Stimulated activated CD8-positive, alpha-beta memory T cell treated with anti-CD3 and anti-CD28 coated beads, Interleukin-7, amount 100 ng/mL, for 1 hour (primary cell): ENCODE measurements at regions not wholly inside any gene's neighbourhood (a gene's known extent, or its start where the extent isn't known, plus 50 kb on each side); places are given as distances from the start of the nearest gene placed in this dataset.

Experiments used
- DNase-seq, 2 donors: peaks; one replicate each; pipeline ENCODE4 v3.0.0-alpha.2; 2020; ENCODE audit warnings: low read depth in 2 of 2

DNA sequence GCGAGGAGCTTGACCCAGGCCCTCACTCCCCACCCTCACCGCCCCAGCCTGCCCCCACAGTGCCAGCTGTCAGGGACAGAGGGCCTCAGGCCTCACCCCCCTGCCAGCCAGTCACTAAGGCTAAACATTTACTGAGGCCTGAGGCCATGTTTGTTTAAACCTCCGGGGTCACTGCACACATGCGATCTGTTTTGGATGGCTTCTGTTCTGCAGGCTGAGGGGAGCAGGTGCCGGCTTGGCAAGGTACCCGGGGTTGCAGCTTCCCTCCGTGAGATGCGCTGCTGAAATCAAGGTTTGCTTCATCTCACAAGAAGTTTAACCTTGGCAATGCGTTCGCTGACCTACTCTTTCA lies 103.3 kb upstream of the BOD1 start:
- no peak for DNase-seq

DNA sequence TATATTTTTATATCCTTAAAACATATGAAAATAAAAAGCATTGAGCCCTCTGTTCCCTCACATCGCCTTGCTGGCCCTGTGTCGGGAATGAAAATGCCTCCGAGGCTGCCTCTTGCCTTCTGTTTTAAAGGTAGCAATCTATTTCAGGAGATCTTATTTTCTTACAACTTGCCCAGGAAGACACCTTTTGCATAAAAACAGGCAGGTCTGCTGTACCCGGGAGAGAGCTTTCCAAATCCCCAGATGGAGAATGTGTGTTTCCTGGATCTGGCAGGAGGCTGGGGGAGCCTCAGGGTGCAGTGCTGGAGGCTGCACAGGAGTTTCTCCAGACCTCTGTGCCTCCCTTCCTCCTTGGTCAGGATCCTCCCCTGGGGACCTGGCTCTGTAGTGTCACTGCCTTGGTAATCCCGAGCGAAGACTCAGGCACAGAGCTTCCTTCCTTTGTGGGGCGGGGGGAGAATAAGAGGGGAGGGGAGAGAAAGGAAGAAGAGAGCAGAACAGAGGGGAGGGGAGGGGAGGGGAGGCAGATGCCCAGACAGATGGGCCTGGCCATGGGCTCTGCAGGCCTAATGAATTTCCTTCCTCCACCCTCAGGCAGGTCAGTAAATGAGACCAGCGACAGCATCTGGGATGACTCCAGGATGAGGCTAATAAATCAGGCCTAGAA lies 104.0 kb upstream of the BOD1 start:
- DNase-seq, result no peak

DNA sequence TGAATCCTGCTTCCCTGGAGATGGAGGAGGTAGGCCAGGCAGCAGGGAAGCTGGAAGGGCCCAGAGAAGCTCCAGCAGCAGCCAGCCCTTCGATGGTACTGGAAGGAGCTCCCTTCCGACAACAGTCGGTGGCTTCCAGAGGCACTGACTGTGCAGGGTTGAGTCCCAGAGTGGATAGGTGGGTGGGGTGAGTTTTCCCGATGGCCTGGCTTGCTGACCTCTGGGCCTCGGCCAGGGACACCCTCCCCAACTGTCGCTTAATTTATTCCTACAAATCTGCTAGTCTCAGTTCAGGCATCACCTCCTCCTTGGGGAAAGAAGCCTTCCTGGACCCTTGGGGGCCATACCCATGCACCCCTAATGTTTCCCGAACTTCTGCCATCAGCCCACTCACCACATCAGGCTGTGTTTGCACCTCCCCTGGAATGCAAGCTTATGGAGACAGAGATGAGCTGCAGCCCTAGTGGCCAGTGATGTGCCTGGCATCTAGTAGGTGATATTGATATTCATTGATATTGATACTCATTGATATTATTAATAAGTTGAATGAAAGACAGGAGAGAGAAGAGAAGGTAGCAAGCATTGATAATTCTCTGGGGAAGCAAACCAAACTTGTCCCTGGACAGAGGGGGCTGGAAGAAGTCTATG lies 104.6 kb upstream of the BOD1 start:
- no peak for DNase-seq

DNA sequence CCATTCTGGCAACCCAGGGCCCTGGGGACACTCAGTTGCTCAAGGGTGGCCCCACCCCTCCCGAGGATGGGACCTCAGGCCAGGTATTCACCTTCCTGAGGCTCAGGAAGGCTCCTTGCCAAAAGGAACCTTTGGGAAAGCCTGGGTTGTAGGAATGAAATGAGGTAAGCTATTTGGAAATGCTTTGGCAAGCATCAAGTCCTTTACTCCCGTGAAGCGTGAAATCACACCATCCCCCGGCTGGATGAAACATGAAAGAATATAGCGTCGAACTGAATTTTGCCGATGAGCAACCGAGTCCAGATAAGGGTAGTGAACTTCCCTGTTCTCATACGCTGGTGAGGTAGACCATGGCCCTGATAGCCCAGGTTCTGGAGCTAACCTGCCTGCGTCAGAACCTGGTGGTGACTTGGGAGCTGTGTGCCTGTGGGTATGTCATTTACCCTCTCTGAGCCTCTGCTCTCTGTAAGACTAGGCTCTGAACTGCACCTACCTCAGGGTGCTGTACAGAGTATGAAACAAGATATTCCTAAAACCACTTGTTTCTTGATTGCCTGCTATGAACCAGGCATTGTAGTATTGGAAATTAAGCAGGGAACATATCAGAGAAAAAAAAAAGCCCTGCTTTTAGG lies 105.3 kb upstream of the BOD1 start:
- DNase-seq, result no peak

DNA sequence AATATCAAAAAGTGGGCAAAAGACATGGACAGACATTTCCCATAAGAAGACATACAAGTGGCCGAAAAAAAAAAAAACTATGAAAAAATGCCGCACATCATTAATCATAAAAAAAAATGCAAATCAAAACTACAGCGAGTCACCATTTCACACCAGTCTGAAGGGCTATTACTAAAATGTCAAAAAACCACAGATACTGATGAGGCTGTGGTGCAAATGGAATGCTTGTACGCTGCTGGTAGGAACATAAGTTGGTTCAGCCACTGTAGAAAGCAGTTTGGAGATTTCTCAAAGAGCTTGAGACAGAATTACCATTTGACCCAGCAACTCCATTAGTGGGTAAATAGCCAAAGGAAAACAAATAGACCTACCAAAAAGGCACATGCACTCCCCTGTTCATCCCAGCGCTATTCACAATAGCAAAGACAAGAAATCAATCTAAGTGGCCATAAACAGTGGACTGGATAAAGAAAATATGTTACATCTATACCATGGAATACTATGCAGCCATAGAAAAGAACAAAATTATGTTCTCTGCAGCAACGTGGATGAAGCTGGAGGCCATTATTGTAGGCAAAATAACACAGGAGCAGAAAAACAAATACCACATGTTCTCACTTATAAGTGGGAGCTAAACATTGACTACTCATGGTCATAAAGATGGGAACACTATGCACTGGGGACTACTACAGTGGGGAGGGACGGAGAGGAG lies 110.6 kb upstream of the BOD1 start:
- DNase-seq, result no peak

DNA sequence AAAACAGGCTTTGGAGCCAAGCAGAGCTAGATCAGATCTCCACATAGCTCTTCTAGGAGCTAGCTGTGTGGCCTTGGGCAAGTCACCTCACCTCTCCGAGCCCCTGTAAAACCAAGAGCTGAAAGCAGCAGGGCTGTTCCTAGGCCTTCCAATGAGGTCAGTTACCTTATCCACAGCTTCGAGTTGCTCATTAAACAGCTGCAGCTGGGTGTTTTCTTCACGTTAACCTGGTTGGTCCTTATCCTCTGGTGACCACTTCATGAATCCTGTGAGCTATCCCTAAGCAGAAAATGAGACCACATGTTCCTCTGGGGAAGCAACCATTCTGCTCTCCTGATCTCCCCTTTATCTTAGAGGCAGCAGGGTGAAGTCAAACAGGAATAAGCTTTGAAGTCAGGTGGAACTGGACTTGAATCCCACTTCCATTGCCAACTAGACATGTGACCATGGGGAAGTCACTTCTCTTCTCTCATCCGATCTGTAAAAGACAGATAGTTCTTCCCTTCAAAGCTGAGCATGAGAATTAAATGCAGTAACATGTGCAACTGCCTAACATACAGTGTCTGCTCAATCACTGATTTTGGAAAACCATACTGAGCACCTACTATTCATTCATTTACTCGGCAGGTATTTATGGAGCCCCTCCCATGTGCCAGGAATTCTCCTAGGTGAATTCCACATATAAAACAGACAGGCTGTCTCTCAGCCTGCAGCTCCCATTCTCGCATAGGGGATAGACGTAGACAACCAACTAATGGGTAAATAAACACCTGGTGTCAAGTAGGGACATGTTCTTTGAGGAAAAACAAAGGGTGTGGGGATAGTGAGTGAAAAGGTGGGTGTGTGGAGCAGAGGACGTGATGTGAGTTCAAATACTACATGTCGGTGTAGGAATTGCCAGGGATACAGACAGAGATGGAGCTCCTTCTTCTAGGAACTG lies 111.7 kb upstream of the BOD1 start:
- DNase-seq, result no peak

DNA sequence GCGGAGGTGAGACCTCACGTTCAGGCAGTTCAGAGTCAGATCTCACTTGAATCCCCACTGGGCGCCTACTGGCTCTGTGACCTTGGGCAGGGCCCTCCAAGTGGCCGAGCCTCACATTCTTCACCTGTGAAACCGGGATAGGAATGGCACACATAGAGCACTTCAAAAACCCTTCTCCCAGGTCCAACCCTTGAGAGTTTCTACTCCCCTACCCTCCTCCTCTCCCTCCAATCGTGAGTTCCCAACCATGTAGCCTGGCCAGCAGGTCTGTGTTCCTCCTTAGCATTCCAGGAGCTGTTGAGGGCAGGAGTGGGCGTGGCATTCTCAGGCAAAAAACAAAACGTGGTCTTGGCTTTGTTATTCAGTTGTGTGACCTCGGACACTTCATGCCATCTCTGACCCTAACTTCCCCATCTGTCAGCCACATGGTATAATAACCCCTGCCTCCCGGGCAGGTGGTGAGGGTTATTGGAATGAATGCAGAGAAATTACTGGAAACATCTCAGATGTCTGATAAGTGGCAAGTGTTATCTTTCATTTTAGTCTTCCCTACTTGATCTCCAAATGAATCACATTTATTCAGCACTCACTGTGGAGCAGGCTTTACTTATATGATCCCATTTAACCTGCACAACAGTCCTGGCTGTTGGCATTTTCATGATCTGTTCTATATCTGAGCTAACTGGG lies 112.8 kb upstream of the BOD1 start:
- no peak for DNase-seq

DNA sequence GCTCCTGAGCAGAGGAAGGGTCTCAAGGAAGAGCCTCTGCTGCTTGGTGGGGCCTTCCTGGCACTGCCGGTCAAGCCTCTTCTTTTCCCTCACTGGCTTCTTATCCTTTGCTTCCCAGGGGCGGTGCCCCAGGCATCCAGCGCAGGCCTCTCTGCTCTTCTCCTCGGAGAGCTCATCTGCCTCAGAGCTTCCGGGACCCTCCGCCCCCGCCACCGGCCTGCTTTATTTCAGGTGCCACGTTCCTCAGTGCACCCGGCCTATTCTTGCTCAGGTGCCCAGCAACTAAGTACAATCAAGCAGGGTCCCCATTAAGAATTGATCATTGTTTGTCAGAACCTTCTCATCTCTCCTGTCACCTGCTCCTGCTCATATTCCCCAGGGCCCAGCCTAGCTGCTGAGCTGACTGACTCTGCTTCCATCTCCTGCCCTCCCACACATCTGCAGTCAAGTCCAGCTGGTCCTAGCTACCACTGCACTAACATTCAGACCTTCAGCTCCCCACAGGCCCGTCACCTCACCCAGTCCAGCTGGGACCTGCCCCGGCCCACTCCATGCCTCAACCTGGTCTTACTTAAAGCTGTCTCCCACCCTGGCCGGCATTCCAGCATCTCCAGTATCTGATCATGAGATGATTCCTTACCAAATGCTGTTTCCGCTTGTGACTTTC lies 114.3 kb upstream of the BOD1 start:
- no peak for DNase-seq

DNA sequence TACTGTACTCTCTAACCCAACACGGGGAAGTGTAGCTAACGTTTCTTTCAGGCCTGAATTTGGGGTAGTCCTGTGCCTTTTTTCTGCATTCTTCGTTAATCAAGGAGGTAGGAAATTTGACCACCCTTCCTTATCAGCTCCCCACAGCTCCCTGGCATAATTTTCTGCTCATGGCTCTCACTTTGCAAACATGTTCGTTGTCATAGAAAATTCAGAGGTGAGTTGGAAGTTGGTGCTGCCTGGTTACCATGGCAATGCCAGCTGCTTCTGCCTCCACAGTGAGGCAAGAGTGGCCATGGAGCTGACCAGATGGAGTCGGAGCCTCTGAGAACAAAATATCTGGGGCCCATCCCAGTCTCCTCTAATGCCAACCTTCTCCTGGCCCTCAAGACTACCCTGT lies 116.6 kb upstream of the BOD1 start:
- DNase-seq, result no peak

DNA sequence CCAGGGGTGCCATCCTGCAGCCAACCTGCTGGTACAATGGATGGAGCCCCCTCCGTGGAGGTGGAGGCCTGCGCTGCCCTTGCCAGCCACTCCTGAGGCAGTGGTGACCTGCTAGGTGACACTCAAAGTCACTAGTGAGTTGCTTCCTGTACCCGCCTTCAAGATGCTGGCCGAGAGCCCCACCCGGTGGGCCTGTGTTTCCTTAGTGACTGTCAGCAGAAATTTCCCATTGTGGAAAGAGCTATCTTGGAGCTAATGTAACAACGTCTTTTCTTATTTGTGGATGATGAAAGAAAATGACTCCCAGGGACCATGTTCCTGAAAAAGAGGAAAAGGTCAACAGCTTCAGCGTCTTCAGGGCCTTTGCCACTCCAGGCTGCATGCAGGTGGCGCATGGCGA lies 117.0 kb upstream of the BOD1 start:
- no peak for DNase-seq

DNA sequence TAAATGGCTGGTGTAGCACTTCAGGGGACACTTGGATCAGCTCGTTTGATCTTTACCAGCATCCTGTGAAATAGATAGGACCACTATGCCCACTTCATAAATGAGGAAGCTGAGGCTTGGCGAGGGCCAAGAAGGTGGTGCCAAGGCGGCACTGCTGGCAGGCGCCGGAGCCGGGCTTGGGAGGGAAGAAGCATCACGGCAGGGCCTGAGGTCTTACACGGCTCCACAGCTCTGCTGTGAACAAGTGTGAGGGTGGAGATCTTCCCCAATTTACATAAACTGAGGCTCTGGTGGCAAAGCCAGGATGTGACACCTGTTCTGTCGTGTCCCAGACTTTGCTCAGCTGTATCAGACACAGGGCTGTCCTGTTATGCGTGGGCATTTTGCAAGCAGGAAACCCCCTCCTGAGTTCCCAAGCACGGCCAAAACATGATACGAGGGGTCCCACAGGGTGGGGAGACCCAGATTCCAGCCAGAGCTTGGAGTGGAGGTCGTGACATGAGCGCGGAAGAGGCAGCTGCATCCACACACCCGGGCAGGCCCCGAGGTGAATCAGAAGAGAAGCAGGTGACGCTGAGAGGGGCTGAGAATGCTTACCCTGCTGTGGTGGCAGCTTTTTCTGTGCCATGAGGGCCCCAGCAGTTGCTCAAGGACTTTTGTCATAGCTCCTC lies 117.5 kb upstream of the BOD1 start:
- no peak for DNase-seq

DNA sequence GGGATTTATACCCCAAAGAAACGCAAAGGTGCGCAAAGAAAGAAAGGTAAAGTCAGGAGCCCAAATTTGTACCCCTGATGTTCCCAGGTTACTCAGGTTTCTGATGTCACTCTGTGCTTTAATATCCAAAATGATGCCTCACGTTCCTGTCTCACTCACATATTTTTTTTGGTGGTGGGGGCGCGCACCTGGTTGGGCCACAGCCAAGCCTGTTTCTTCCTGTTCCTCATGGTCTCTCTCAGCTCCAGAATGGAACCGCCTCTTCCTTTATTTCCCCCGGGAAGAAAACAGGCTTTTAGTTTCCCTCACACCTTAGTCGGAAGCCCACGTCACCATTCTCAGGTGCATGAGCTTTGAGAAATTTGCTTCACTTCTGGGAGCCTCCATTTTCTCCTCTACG lies 118.3 kb upstream of the BOD1 start:
- no peak for DNase-seq

DNA sequence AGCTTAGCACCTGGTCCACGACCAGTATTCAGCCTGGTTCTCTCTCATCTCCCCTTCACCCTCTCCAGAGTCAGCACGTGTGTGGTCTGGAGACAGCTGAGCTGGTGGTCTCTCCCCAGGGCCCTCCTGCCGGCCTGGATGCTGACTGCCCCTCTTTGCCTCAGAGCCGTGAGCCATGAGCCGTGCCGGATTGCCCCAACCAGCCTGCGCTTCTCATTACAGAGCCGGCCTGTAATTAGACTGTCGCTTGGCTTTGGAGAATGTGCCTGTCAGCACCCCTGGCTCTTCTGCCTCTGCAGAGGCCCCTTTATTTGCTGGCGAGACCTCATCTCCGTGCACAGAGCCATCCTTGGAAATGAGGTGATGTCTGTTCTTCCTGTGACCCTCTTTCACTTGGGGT lies 118.7 kb upstream of the BOD1 start:
- no peak for DNase-seq

DNA sequence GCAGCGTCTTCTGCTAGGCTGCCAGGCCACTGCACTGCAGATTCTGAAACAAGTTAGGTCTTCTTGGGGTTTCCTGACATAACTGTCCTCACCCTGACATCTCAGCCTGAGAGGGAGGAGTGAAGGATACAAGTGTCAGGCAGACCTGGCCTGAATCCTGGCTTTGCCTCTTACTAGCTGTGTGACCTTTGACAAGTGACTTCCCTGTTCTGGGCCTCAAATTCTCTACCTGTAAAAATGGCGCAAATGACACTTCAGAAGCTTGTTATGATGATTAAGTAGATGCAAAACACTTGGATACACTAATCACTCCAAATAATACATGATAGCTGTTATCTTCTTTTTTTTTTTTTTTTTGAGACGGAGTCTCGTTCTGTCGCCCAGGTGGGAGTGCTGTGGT lies 119.2 kb upstream of the BOD1 start:
- DNase-seq, result no peak

DNA sequence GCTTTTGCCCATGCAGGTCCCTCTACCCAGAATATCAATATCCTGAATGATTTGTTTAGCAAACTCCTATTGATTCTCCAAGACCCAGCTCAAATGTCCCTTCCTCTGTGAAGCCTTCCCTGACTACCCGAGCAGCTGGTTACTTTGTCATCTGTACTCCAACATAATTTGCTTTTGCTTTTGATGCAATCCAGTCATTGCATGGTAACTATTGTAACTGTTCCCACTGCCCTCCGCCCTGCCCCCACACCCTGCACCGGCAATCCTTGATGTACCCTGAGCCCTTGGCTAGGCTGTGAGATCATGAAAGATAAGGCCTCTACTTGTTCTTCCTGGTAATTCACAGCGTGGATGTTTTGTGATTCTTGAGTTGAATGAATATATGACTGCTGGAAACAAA lies 119.9 kb upstream of the BOD1 start:
- DNase-seq, result no peak

DNA sequence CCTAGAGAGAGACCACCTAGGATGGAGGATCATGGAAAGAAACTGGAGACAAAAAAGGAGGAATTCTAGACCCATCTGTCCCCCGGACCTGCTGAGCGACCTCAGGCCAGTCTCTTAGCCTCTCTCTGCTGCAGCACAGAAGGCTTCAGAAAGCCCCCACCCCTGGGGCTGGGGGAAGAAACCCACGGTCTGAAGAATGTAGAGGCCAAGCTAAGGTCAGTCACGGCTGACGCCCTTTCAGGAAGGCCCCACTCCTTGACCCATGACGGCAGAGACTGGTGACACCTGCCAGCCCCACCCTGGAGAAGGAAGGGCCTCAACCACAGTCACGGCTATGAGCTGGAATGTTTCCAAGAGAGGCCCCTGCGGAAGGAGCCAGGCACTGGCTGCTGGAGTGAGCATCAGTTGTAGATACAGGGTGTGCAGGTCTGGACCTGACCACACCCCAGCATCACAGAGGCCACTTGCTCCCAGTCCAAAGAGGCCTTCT lies 120.5 kb upstream of the BOD1 start:
- DNase-seq, result no peak

DNA sequence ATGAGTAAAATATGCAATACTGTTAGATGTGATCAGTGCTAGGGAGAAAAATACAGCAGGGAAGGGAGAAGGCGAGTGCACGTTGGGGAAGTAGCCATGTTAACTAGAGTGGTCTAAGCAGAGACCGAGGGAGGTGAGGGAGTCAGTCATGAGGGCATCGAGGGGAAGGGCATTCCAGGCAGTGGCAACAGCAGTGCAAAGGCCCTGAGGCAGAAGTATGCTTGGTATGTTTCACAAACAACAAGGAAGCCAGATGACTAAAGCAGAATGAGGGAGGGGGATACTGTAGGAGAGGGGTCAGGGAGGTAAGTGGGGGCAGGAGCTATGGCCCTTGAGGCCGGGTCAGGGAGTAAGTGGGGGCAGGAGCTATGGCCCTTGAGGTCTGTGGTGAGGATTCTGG lies 123.3 kb upstream of the BOD1 start:
- no peak for DNase-seq

DNA sequence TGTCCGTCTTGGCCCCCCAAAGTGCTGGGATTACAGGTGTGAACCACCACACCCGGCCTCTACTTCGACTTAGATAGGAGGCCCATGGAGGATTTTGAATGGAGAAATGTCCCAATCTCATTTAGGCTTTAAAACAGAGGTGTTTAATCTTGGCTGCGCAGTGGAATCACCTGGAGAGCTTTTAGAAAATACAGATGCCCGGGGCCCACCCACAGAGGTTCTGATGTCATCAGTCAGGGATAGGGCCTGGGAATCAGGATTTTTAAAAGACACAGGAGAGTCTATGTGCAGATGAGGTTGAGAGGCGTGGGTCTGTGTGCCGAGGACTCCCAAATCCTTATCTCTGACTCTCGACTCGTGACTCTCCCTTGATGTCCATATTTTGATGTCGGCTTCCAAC lies 124.0 kb upstream of the BOD1 start:
- DNase-seq, result no peak

DNA sequence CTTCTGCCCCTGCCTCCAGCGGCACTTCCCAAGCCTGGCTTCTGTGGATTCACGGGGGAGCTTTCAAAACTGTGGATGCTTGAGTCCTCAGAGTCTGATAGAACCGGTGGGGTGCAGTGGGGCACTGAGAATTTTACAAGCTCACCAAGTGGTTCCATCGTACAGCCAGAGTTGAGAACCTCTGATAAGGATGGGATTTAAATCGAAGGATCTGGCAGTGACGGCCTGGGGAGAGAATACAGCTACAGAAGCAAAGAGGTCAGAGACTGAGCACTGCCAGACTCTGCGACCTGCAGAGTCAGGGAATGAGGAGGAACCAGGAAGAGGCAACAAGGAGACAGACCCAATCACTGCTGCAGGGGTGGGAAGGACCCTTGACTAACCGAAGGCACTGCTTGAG lies 124.6 kb upstream of the BOD1 start:
- no peak for DNase-seq
